GM12878 (cell line): ENCODE measurements at regions not wholly inside any gene's neighbourhood (a gene's known extent, or its start where the extent isn't known, plus 50 kb on each side); places are given as distances from the start of the nearest gene placed in this dataset.

Experiments used
- ATAC-seq: fragments of 200-7000 bp; cut with Tn5 transposase; 3 replicates; pipeline ENCODE4 v1.9.1; 2020; ENCODE audit warnings: mild to moderate bottlenecking, moderate library complexity
- BruUV-seq: library from RNA; stranded (reverse); fragments of 400-500 nt; replicated peaks from 2 replicates; lab custom pipeline; 2021; lab: Mats Ljungman, UMichigan
- CTCF ChIA-PET: fragments of 300-600 bp; sonication (Branson Sonifier 250); formaldehyde crosslinking; extraction: SDS; loops from one replicate; lab custom pipeline; 2021; ENCODE audit warnings: inconsistent platforms; lab: Yijun Ruan, JAX
- POLR2A ChIA-PET: fragments of 350-600 bp; formaldehyde crosslinking; extraction: SDS; loops from one replicate; lab custom pipeline; 2021; ENCODE audit warnings: inconsistent platforms; lab: Charles Lee
- RAD21 ChIA-PET: fragments of 300-600 bp; sonication (Branson Sonifier 250); formaldehyde crosslinking; loops from one replicate; lab custom pipeline; 2023; ENCODE audit warnings: antibody characterized with exemption; ENCODE audit not compliant: unreplicated experiment; lab: Charles Lee
- SMC1A ChIA-PET: fragments of 300-600 bp; sonication (Branson Sonifier 250); formaldehyde crosslinking; loops from one replicate; lab custom pipeline; 2023; ENCODE audit not compliant: unreplicated experiment, uncharacterized antibody; lab: Charles Lee
- DNase-seq: peaks from one replicate; pipeline ENCODE4 v3.0.0-alpha.2; 2011; ENCODE audit warnings: low read depth, low spot score
- FAIRE-seq: peaks from 3 replicates; lab custom pipeline; 2011; peaks lifted over from hg19 to GRCh38; lab: Jason Lieb, UNC
- H2AFZ ChIP-seq: 2 replicates; pipeline ENCODE4 v1.6.0; 2011; ENCODE audit warnings: low read depth, low read length, control low read depth; ENCODE audit not compliant: control insufficient read depth
- H3K27ac ChIP-seq: 2 replicates; pipeline ENCODE4 v1.5.1; 2011; ENCODE audit warnings: control low read depth; ENCODE audit not compliant: control insufficient read depth, insufficient read depth
- H3K27me3 ChIP-seq, 2 experiments: replicated peaks in 1 of 2; 2 replicates each; pipeline versions ENCODE4 v1.6.0 to v1.6.1; 2011; ENCODE audit warnings: low read length in 1 of 2; ENCODE audit not compliant: control insufficient read depth in 2 of 2, insufficient read depth in 2 of 2
- H3K36me3 ChIP-seq, 2 experiments: 2 replicates each; pipeline ENCODE4 v1.5.1; 2011; ENCODE audit warnings: low read length in 1 of 2; ENCODE audit not compliant: control insufficient read depth in 2 of 2, insufficient read depth in 2 of 2
- H3K4me1 ChIP-seq: 2 replicates; pipeline ENCODE4 v1.6.1; 2011; ENCODE audit warnings: mild to moderate bottlenecking, low read length, moderate library complexity, mixed read lengths; ENCODE audit not compliant: control insufficient read depth, insufficient read depth
- H3K4me2 ChIP-seq: 2 replicates; pipeline ENCODE4 v1.6.0; 2011; ENCODE audit warnings: control low read depth; ENCODE audit not compliant: control insufficient read depth, insufficient read depth
- H3K4me3 ChIP-seq: fragments of 200-600 bp; sonication (generic); 2 replicates; pipeline ENCODE4 v1.5.1; 2016
- H3K79me2 ChIP-seq: 2 replicates; pipeline ENCODE4 v1.6.0; 2011; ENCODE audit warnings: low read length; ENCODE audit not compliant: control insufficient read depth, insufficient read depth
- H3K9ac ChIP-seq: 2 replicates; pipeline ENCODE4 v1.8.0; 2011; ENCODE audit warnings: low read length, control low read depth, mixed read lengths; ENCODE audit not compliant: control insufficient read depth, insufficient read depth
- H3K9me3 ChIP-seq: replicated peaks from 3 replicates; pipeline ENCODE4 v1.5.1; 2011; ENCODE audit warnings: mild to moderate bottlenecking, low read length; ENCODE audit not compliant: control insufficient read depth, insufficient read depth
- H4K20me1 ChIP-seq: 2 replicates; pipeline ENCODE4 v1.6.0; 2011; ENCODE audit not compliant: control insufficient read depth, insufficient read depth
- ATF7 ChIP-seq: fragments of 450-650 bp; IDR thresholded peaks from 2 replicates; pipeline ENCODE4 v1.6.1; 2016; ENCODE audit warnings: low read depth, mild to moderate bottlenecking
- CBX3 ChIP-seq: fragments of 200-600 bp; sonication (generic); IDR thresholded peaks from 2 replicates; pipeline ENCODE4 v1.6.1; 2016; ENCODE audit warnings: low read depth, borderline replicate concordance
- CREB1 ChIP-seq: IDR thresholded peaks from 2 replicates; pipeline ENCODE4 v1.6.1; 2012; ENCODE audit warnings: low read depth, mild to moderate bottlenecking, inconsistent platforms
- MEF2A ChIP-seq: IDR thresholded peaks from 2 replicates; pipeline ENCODE4 v1.6.1; 2011; ENCODE audit warnings: low read depth, mild to moderate bottlenecking, low read length, moderate library complexity; ENCODE audit not compliant: insufficient read depth
- POLR2AphosphoS5 ChIP-seq: IDR thresholded peaks from 2 replicates; pipeline ENCODE4 v1.6.1; 2011; ENCODE audit warnings: mild to moderate bottlenecking, low read length, inconsistent platforms
- POU2F2 ChIP-seq: IDR thresholded peaks from 3 replicates; pipeline ENCODE4 v1.6.1; 2011; ENCODE audit warnings: low read depth, mild to moderate bottlenecking, low read length, borderline replicate concordance
- RAD51 ChIP-seq: fragments of 450-650 bp; IDR thresholded peaks from 2 replicates; pipeline ENCODE4 v1.6.1; 2016; ENCODE audit warnings: moderate library complexity, mild to moderate bottlenecking, inconsistent platforms
- RFX5 ChIP-seq: IDR thresholded peaks from 2 replicates; pipeline ENCODE4 v1.6.1; 2011; ENCODE audit warnings: low read depth, low read length, improper control_type of control experiment
- TARDBP ChIP-seq: IDR thresholded peaks from 2 replicates; pipeline ENCODE4 v1.6.1; 2016; ENCODE audit warnings: borderline replicate concordance
- TCF12 ChIP-seq: IDR thresholded peaks from 2 replicates; pipeline ENCODE4 v1.6.1; 2011; ENCODE audit warnings: low read depth, mild to moderate bottlenecking, low read length
- ZBED1 ChIP-seq: IDR thresholded peaks from 2 replicates; pipeline ENCODE4 v1.6.1; 2016; ENCODE audit warnings: borderline replicate concordance
- WGBS: methylation state at CpG from one replicate; pipeline ENCODE4 v1.1.6; 2016; ENCODE audit warnings: low lambda C conversion rate; ENCODE audit not compliant: insufficient replicate concordance, insufficient coverage; ENCODE audit errors: missing lambda C conversion rate; 5-methylcytosine and 5-hydroxymethylcytosine counted together
- in situ Hi-C: fragments of 300-500 bp; cut with MboI; formaldehyde crosslinking; loops from 9 replicates; pipeline ENCODE4 v1.14.3; 2018; ENCODE audit warnings: mixed read lengths
- intact Hi-C: fragments of 100-400 bp; cut with micrococcal nuclease; formaldehyde crosslinking; loops from one replicate; pipeline ENCODE4 v1.14.2; 2022; ENCODE audit not compliant: unreplicated experiment
- TF ChIP-seq, protein P1 (sequence below): fragments of 450-650 bp; IDR thresholded peaks from 2 replicates; pipeline ENCODE4 v1.6.1; 2014; ENCODE audit warnings: mild to moderate bottlenecking
- TF ChIP-seq, protein P2 (sequence below): IDR thresholded peaks from 2 replicates; pipeline ENCODE4 v1.6.1; 2011; ENCODE audit warnings: low read depth, low read length, improper control_type of control experiment, borderline replicate concordance
- TF ChIP-seq, protein P3 (sequence below): fragments of 450-650 bp; IDR thresholded peaks from 2 replicates; pipeline ENCODE4 v1.6.1; 2016; ENCODE audit warnings: mild to moderate bottlenecking
- TF ChIP-seq, protein P4 (sequence below): IDR thresholded peaks from 2 replicates; pipeline ENCODE4 v1.6.1; 2012; ENCODE audit warnings: improper control_type of control experiment, low read depth, low read length; ENCODE audit not compliant: insufficient replicate concordance

DNA sequence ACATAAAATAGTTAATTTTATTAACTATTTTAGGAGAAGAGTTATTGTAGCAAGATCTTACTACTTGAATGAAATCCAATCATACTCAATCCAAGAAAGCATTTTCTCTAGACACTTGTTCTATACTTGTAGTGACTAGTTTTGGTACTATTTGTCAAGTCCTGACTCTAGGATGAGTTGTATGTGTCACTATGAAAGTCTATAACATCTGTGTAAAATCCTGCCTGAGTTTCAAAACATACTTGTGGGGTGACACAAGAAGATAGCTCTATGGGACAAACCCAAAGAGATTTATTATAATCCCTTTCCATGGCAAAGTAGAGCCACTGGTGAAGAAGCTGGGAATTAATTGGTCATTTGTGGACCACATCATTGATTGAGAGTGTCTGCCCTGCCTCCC, 1042.2 kb upstream of the ADGRL4 start (continued):
- TF ChIP-seq, protein P1, sequence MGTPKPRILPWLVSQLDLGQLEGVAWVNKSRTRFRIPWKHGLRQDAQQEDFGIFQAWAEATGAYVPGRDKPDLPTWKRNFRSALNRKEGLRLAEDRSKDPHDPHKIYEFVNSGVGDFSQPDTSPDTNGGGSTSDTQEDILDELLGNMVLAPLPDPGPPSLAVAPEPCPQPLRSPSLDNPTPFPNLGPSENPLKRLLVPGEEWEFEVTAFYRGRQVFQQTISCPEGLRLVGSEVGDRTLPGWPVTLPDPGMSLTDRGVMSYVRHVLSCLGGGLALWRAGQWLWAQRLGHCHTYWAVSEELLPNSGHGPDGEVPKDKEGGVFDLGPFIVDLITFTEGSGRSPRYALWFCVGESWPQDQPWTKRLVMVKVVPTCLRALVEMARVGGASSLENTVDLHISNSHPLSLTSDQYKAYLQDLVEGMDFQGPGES: no peak
- TF ChIP-seq POLR2AphosphoS5: no peak
- no peak for TF ChIP-seq RAD51
- TF ChIP-seq TCF12: no peak
- no peak for TF ChIP-seq TARDBP
- TF ChIP-seq, protein P2, sequence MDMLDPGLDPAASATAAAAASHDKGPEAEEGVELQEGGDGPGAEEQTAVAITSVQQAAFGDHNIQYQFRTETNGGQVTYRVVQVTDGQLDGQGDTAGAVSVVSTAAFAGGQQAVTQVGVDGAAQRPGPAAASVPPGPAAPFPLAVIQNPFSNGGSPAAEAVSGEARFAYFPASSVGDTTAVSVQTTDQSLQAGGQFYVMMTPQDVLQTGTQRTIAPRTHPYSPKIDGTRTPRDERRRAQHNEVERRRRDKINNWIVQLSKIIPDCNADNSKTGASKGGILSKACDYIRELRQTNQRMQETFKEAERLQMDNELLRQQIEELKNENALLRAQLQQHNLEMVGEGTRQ: no peak
- TF ChIP-seq ATF7: no peak
- TF ChIP-seq, protein P3, sequence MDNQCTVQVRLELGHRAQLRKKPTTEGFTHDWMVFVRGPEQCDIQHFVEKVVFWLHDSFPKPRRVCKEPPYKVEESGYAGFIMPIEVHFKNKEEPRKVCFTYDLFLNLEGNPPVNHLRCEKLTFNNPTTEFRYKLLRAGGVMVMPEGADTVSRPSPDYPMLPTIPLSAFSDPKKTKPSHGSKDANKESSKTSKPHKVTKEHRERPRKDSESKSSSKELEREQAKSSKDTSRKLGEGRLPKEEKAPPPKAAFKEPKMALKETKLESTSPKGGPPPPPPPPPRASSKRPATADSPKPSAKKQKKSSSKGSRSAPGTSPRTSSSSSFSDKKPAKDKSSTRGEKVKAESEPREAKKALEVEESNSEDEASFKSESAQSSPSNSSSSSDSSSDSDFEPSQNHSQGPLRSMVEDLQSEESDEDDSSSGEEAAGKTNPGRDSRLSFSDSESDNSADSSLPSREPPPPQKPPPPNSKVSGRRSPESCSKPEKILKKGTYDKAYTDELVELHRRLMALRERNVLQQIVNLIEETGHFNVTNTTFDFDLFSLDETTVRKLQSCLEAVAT: no peak

DNA sequence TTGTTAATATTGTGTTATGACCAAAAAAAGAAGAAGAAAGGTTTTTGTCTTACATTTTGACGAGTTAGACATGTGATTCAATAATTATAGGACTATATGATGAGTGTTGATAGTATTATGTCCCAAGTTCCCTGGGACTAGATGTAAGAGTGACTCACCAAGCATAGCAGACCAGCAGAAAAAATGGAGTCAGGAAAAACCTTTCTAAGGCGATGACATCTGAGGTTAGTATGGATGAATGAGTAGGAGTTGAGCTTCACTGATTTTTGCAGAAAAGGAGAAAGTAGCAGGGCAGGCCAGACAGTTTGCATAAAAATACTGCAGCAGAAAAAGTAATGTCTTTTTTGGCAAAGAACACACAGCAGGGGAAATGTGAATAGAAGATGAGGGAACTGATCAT, 1041.3 kb upstream of the ADGRL4 start:
- no peak for DNase-seq
- intact Hi-C loops: no loop called here
- TF ChIP-seq CREB1 (no peak), ZBED1 (no peak), RFX5 (no peak), CBX3 (no peak), POU2F2 (no peak), MEF2A (no peak)
- TF ChIP-seq, protein P4, sequence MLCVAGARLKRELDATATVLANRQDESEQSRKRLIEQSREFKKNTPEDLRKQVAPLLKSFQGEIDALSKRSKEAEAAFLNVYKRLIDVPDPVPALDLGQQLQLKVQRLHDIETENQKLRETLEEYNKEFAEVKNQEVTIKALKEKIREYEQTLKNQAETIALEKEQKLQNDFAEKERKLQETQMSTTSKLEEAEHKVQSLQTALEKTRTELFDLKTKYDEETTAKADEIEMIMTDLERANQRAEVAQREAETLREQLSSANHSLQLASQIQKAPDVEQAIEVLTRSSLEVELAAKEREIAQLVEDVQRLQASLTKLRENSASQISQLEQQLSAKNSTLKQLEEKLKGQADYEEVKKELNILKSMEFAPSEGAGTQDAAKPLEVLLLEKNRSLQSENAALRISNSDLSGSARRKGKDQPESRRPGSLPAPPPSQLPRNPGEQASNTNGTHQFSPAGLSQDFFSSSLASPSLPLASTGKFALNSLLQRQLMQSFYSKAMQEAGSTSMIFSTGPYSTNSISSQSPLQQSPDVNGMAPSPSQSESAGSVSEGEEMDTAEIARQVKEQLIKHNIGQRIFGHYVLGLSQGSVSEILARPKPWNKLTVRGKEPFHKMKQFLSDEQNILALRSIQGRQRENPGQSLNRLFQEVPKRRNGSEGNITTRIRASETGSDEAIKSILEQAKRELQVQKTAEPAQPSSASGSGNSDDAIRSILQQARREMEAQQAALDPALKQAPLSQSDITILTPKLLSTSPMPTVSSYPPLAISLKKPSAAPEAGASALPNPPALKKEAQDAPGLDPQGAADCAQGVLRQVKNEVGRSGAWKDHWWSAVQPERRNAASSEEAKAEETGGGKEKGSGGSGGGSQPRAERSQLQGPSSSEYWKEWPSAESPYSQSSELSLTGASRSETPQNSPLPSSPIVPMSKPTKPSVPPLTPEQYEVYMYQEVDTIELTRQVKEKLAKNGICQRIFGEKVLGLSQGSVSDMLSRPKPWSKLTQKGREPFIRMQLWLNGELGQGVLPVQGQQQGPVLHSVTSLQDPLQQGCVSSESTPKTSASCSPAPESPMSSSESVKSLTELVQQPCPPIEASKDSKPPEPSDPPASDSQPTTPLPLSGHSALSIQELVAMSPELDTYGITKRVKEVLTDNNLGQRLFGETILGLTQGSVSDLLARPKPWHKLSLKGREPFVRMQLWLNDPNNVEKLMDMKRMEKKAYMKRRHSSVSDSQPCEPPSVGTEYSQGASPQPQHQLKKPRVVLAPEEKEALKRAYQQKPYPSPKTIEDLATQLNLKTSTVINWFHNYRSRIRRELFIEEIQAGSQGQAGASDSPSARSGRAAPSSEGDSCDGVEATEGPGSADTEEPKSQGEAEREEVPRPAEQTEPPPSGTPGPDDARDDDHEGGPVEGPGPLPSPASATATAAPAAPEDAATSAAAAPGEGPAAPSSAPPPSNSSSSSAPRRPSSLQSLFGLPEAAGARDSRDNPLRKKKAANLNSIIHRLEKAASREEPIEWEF: no peak

More for the DNA sequence above, 1041.3 kb upstream of the ADGRL4 start:
- no peaks in the 10 kb centered on the region for H3K79me2 ChIP-seq
- H4K20me1 ChIP-seq: no peaks in the 10 kb centered on the region
- no peaks in the 10 kb centered on the region for H3K27me3 ChIP-seq
- H3K4me3 ChIP-seq: no peak overlapping the region
- ChIA-PET RAD21 (no interaction called here), CTCF (no interaction called here), POLR2A (no interaction called here), SMC1A (no interaction called here)
- 0% methylated on average over 2 of the region's 2 CpGs for WGBS
- H3K36me3 ChIP-seq: no peaks in the 10 kb centered on the region
- H2AFZ ChIP-seq: no peak overlapping the region
- H3K9me3 ChIP-seq: no peaks in the 10 kb centered on the region
- FAIRE-seq: no peak
- no peak overlapping the region for H3K27ac ChIP-seq
- no peak for ATAC-seq
- BruUV-seq: no TSS peak
- no peak overlapping the region for H3K4me2 ChIP-seq
- H3K4me1 ChIP-seq: no peaks in the 10 kb centered on the region
- in situ Hi-C loops: no loop called here
- H3K9ac ChIP-seq: no peak overlapping the region
